ENCODE measurements at regions not wholly inside any gene's neighbourhood (a gene's known extent, or its start where the extent isn't known, plus 50 kb on each side); places are given as distances from the start of the nearest gene placed in this dataset.

GRCh38 chr22:44650806-44651205 is 51.2 kb upstream of the PRR5 start:
- no peaks in the 10 kb centered on the region for H3K27me3 ChIP-seq
- no peaks in the 10 kb centered on the region for H3K9me3 ChIP-seq
- ATAC-seq (no peak), DNase-seq (no peak)
- 35% methylated on average over 2 of the region's 2 CpGs for WGBS (ENCODE audit: insufficient coverage, low coverage, low lambda C conversion rate, missing lambda C conversion rate)
- TF ChIP-seq, protein P1, sequence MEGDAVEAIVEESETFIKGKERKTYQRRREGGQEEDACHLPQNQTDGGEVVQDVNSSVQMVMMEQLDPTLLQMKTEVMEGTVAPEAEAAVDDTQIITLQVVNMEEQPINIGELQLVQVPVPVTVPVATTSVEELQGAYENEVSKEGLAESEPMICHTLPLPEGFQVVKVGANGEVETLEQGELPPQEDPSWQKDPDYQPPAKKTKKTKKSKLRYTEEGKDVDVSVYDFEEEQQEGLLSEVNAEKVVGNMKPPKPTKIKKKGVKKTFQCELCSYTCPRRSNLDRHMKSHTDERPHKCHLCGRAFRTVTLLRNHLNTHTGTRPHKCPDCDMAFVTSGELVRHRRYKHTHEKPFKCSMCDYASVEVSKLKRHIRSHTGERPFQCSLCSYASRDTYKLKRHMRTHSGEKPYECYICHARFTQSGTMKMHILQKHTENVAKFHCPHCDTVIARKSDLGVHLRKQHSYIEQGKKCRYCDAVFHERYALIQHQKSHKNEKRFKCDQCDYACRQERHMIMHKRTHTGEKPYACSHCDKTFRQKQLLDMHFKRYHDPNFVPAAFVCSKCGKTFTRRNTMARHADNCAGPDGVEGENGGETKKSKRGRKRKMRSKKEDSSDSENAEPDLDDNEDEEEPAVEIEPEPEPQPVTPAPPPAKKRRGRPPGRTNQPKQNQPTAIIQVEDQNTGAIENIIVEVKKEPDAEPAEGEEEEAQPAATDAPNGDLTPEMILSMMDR (IDR thresholded peaks at IDR 0.05), result no peak
- TF ChIP-seq POLR2A (IDR thresholded peaks at IDR 0.05), result no peak
- no peak overlapping the region for H3K27ac ChIP-seq
- no peaks in the 10 kb centered on the region for H3K36me3 ChIP-seq
- no peaks in the 10 kb centered on the region for H3K4me1 ChIP-seq
- no peak overlapping the region for H3K4me3 ChIP-seq
- intact Hi-C loops (cut with DNase I), result no loop called here

DNA sequence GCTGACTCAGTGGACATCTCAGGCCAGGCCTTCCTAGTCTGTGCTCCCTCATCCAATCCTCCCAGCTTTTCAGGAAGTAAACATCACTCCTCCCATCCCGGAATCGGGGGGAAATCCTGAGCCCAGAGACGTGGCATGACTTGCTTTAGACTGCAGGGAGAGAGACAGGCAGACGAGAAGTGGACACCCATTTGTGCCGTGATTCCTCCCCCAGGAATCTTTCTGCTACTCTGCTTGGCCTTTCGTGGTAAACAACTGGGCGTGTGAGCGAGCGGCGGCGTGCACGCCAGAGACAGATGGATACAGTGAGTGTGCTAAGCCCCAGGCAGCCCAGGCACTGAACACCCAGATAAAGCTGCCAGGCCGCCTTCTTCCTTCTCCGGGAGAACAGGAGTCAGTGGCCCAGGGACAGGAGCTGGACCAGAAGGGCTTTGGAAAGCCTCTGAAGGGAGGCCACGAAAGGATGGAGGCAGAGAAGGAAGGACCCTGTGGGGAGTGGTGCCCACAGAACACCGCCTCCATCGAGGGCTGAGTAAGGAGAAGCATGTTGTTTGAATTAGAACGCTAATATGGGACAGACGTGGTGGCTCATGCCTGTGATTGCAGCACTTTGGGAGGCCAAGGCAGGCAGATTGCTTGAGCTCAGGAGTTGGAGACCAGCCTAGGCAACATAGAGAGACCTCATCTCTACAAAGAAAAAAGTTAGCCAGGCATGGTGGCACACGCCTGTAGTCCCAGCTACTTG is 53.0 kb upstream of the PRR5 start:
- 48% methylated on average over 6 of the region's 20 CpGs for WGBS (ENCODE audit: insufficient coverage, low coverage, low lambda C conversion rate, missing lambda C conversion rate)

GRCh38 chr22:44648085-44648820 is 53.8 kb upstream of the PRR5 start:
- H3K4me3 ChIP-seq, result no peak overlapping the region
- no peaks in the 10 kb centered on the region for H3K27me3 ChIP-seq
- intact Hi-C loops (cut with DNase I), result no loop called here
- H3K27ac ChIP-seq, result peak overlapping the region in 2 of 3 donors; percentile 18 to 48
- H3K4me1 ChIP-seq, result no peaks in the 10 kb centered on the region
- no peaks in the 10 kb centered on the region for H3K36me3 ChIP-seq
- ATAC-seq (peak; percentile 52 to 73 (median 58)), DNase-seq (peak in 1 of 3 donors; percentile 50)
- no peaks in the 10 kb centered on the region for H3K9me3 ChIP-seq
- TF ChIP-seq, protein P1 (IDR thresholded peaks at IDR 0.05), result no peak
- no peak for TF ChIP-seq POLR2A (IDR thresholded peaks at IDR 0.05)
- WGBS (ENCODE audit: insufficient coverage, low coverage, low lambda C conversion rate, missing lambda C conversion rate), result 65% methylated on average over 8 of the region's 12 CpGs

More for the DNA sequence above, 53.0 kb upstream of the PRR5 start:
- ATAC-seq (peak; percentile 65 to 83 (median 76)), DNase-seq (peak in 1 of 3 donors; percentile 52)
- peak overlapping the region; percentile 18 to 48 (median 20) for H3K27ac ChIP-seq
- H3K36me3 ChIP-seq, result no peaks in the 10 kb centered on the region
- H3K27me3 ChIP-seq, result no peaks in the 10 kb centered on the region
- intact Hi-C loops (cut with DNase I), result no loop called here
- H3K4me1 ChIP-seq, result no peaks in the 10 kb centered on the region
- no peak for TF ChIP-seq POLR2A (IDR thresholded peaks at IDR 0.05)
- TF ChIP-seq, protein P1 (IDR thresholded peaks at IDR 0.05), result no peak
- no peaks in the 10 kb centered on the region for H3K9me3 ChIP-seq
- H3K4me3 ChIP-seq, result no peak overlapping the region

GRCh38 chr22:44647141-44647540 is 54.9 kb upstream of the PRR5 start:
- Histone ChIP-seq H3K27ac (no peak overlapping the region), H3K9me3 (no peaks in the 10 kb centered on the region), H3K4me1 (no peaks in the 10 kb centered on the region), H3K27me3 (no peaks in the 10 kb centered on the region), H3K4me3 (no peak overlapping the region), H3K36me3 (no peaks in the 10 kb centered on the region)
- intact Hi-C loops (cut with DNase I), result no loop called here
- TF ChIP-seq, protein P1 (IDR thresholded peaks at IDR 0.05), result no peak
- no peak for TF ChIP-seq POLR2A (IDR thresholded peaks at IDR 0.05)
- ATAC-seq, result no peak
- no peak for DNase-seq
- WGBS (ENCODE audit: insufficient coverage, low coverage, low lambda C conversion rate, missing lambda C conversion rate), result 57% methylated on average over 2 of the region's 7 CpGs
